ENCODE measurements at regions not wholly inside any gene's neighbourhood (a gene's known extent, or its start where the extent isn't known, plus 50 kb on each side); places are given as distances from the start of the nearest gene placed in this dataset.

DNA sequence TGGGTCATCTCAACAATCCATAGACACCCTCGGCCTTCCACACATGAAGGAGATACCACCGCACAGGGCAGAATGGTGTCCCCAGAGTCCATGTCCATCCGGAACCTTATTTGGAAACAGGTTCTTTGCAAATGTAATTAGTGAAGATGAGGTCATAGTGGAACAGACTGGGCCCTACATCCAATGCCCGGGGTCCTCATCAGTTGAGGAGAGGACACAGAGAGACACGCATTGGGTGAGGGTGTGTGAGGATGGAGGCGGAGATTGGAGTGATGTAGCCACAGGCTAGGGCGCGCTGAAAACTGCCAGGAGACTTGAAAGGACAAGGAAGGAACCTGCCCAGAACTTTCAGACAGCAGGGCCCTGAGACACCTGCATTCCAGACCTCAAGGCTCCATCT, 169.4 kb downstream of the ENGASE start:
- Histone ChIP-seq H3K36me3 (ENCODE audit: control insufficient read depth in 2 of 3, insufficient read depth in 3 of 3, low read length in 3 of 3) (no peaks in the 10 kb centered on the region), H3K4me3 (ENCODE audit: low read length in 3 of 3) (no peak overlapping the region), H3K9ac (ENCODE audit: low read length in 3 of 3) (no peak overlapping the region), H3K4me1 (ENCODE audit: control insufficient read depth in 2 of 3, insufficient read depth in 2 of 3, low read depth in 1 of 3, low read length in 3 of 3) (no peaks in the 10 kb centered on the region), H3K9me3 (ENCODE audit: control insufficient read depth in 2 of 3, insufficient read depth in 1 of 3, low read length in 3 of 3) (no peaks in the 10 kb centered on the region), H3K27me3 (ENCODE audit: control insufficient read depth, insufficient read depth, low read length) (no peaks in the 10 kb centered on the region), H3K27ac (ENCODE audit: low read depth in 2 of 2, low read length in 2 of 2) (no peak overlapping the region)
- DNase-seq (no peak), FAIRE-seq (no peak)
- TF ChIP-seq, protein P1, sequence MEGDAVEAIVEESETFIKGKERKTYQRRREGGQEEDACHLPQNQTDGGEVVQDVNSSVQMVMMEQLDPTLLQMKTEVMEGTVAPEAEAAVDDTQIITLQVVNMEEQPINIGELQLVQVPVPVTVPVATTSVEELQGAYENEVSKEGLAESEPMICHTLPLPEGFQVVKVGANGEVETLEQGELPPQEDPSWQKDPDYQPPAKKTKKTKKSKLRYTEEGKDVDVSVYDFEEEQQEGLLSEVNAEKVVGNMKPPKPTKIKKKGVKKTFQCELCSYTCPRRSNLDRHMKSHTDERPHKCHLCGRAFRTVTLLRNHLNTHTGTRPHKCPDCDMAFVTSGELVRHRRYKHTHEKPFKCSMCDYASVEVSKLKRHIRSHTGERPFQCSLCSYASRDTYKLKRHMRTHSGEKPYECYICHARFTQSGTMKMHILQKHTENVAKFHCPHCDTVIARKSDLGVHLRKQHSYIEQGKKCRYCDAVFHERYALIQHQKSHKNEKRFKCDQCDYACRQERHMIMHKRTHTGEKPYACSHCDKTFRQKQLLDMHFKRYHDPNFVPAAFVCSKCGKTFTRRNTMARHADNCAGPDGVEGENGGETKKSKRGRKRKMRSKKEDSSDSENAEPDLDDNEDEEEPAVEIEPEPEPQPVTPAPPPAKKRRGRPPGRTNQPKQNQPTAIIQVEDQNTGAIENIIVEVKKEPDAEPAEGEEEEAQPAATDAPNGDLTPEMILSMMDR (IDR thresholded peaks at IDR 0.05; ENCODE audit: borderline replicate concordance, extremely low read depth, insufficient read depth): no peak
- intact Hi-C loops (cut with DNase I): no loop called here

DNA sequence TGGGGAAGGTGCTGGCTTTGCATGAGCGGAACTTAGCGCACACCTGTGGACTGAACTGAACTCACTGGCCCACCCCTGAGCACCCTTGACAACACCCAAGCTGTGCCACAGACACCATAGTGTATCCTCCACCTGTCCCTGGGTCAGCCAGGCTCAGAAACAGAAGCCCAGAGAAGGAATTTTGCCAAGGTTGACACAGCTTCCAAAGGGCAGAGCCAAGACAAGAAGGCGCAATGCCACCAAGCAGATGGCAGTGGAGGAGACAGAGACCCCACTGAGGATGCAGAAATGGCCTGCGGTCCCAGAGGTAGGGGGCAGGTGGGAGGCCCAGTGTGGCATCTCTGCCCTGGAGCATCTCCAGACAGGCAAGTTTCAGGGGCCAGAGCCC, 169.0 kb downstream of the ENGASE start:
- H3K4me3 ChIP-seq (ENCODE audit: low read length in 3 of 3): no peak overlapping the region

DNA sequence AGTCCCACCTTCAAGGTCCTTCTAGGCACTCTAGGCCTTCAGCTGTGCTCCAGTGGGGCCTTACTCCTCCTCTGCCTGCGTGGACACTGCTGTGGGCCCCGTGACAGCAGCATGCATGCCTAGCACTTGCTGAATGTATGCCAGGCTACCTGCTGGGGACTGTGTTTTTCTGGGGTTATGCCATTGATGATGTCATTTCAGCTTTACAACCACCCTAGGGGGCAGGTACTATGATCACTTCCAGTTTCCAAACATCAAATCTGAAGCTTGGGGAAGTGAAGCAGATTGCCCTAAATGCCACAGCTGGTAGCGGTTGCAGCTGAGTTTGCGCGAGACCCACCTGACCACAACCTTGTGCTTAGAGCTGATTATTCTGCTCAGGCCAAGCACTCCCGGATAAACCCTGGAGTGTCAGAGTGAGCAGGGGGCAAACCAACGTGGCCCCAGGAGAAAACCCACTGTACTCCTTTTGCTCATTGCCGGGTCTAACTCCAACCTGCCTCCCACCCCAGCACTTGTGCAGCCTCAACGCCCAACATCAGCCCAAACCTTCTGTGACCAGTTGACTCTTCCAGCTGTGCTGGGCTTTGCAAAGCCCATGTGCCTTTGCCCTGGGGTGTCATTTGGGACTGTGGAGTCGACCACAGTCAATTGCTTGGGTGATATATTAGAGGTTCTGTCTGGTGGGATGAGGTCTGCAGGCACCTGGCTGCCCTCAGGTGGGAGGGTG, 168.4 kb downstream of the ENGASE start:
- Histone ChIP-seq H3K4me1 (ENCODE audit: control insufficient read depth in 2 of 3, insufficient read depth in 2 of 3, low read depth in 1 of 3, low read length in 3 of 3) (no peaks in the 10 kb centered on the region), H3K27me3 (ENCODE audit: control insufficient read depth, insufficient read depth, low read length) (no peaks in the 10 kb centered on the region), H3K9ac (ENCODE audit: low read length in 3 of 3) (no peak overlapping the region), H3K36me3 (ENCODE audit: control insufficient read depth in 2 of 3, insufficient read depth in 3 of 3, low read length in 3 of 3) (no peaks in the 10 kb centered on the region), H3K9me3 (ENCODE audit: control insufficient read depth in 2 of 3, insufficient read depth in 1 of 3, low read length in 3 of 3) (no peaks in the 10 kb centered on the region), H3K4me3 (ENCODE audit: low read length in 3 of 3) (no peak overlapping the region), H3K27ac (ENCODE audit: low read depth in 2 of 2, low read length in 2 of 2) (no peak overlapping the region)
- DNase-seq (no peak), FAIRE-seq (no peak)
- TF ChIP-seq, protein P1 (IDR thresholded peaks at IDR 0.05; ENCODE audit: borderline replicate concordance, extremely low read depth, insufficient read depth): no peak
- intact Hi-C loops (cut with DNase I): no loop called here

More for the DNA sequence above, 169.0 kb downstream of the ENGASE start:
- DNase-seq (no peak), FAIRE-seq (no peak)
- intact Hi-C loops (cut with DNase I): no loop called here
- Histone ChIP-seq H3K27ac (ENCODE audit: low read depth in 2 of 2, low read length in 2 of 2) (no peak overlapping the region), H3K36me3 (ENCODE audit: control insufficient read depth in 2 of 3, insufficient read depth in 3 of 3, low read length in 3 of 3) (no peaks in the 10 kb centered on the region), H3K9ac (ENCODE audit: low read length in 3 of 3) (no peak overlapping the region), H3K27me3 (ENCODE audit: control insufficient read depth, insufficient read depth, low read length) (no peaks in the 10 kb centered on the region), H3K4me1 (ENCODE audit: control insufficient read depth in 2 of 3, insufficient read depth in 2 of 3, low read depth in 1 of 3, low read length in 3 of 3) (no peaks in the 10 kb centered on the region), H3K9me3 (ENCODE audit: control insufficient read depth in 2 of 3, insufficient read depth in 1 of 3, low read length in 3 of 3) (no peaks in the 10 kb centered on the region)
- TF ChIP-seq, protein P1 (IDR thresholded peaks at IDR 0.05; ENCODE audit: borderline replicate concordance, extremely low read depth, insufficient read depth): no peak

DNA sequence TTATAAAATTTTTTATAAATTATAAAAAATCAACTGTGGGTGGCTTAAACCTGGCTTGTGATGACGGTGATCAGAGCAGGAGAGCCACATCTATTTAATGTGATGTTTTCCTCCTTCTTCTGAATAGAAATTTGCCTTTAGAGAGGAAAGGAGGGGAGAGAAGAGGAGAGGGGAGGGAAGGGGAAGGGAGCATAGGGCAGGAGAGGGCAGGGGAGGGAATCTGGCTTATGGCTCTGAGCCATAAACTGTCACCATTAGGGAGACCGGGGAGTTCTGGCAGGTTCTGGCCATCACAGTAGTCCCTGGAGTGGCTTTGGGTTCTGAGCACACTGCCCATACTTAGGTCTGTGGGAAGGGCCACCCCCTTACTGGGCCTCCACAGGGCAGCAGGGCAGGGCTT, 167.8 kb downstream of the ENGASE start:
- Histone ChIP-seq H3K27me3 (ENCODE audit: control insufficient read depth, insufficient read depth, low read length) (no peaks in the 10 kb centered on the region), H3K27ac (ENCODE audit: low read depth in 2 of 2, low read length in 2 of 2) (no peak overlapping the region), H3K9me3 (ENCODE audit: control insufficient read depth in 2 of 3, insufficient read depth in 1 of 3, low read length in 3 of 3) (no peaks in the 10 kb centered on the region), H3K4me1 (ENCODE audit: control insufficient read depth in 2 of 3, insufficient read depth in 2 of 3, low read depth in 1 of 3, low read length in 3 of 3) (no peaks in the 10 kb centered on the region), H3K36me3 (ENCODE audit: control insufficient read depth in 2 of 3, insufficient read depth in 3 of 3, low read length in 3 of 3) (no peaks in the 10 kb centered on the region), H3K4me3 (ENCODE audit: low read length in 3 of 3) (no peak overlapping the region), H3K9ac (ENCODE audit: low read length in 3 of 3) (no peak overlapping the region)
- FAIRE-seq (no peak), DNase-seq (no peak)
- TF ChIP-seq, protein P1 (IDR thresholded peaks at IDR 0.05; ENCODE audit: borderline replicate concordance, extremely low read depth, insufficient read depth): no peak
- intact Hi-C loops (cut with DNase I): no loop called here

Measured in kidney (tissue), 13 donors.